ENCODE measurements at regions not wholly inside any gene's neighbourhood (a gene's known extent, or its start where the extent isn't known, plus 50 kb on each side); places are given as distances from the start of the nearest gene placed in this dataset.
"Not testable (repeated sequence)": the region's sequence is repeated elsewhere in the genome, so short reads cannot be mapped to it uniquely, and the experiment has no call there.

GRCh38 chr5:91639744-91640143 lies 256.6 kb upstream of the ARRDC3 start:
- DNase-seq (ENCODE audit: low read depth, low spot score), result no peak

- DNase-seq (ENCODE audit: low read depth, low spot score), result no peak
Observed at GRCh38 chr5:91638010-91638409, 254.9 kb upstream of the ARRDC3 start.

- DNase-seq (ENCODE audit: low read depth, low spot score), result no peak
Observed at GRCh38 chr5:91635950-91636734, 253.0 kb upstream of the ARRDC3 start.

GRCh38 chr5:91632871-91633270 lies 249.8 kb upstream of the ARRDC3 start:
- no peak for DNase-seq (ENCODE audit: low read depth, low spot score)

GRCh38 chr5:91611746-91612145 lies 228.6 kb upstream of the ARRDC3 start:
- no peak for DNase-seq (ENCODE audit: low read depth, low spot score)

GRCh38 chr5:91607675-91608074 lies 224.6 kb upstream of the ARRDC3 start:
- DNase-seq (ENCODE audit: low read depth, low spot score), result no peak

- DNase-seq (ENCODE audit: low read depth, low spot score), result no peak
Observed at GRCh38 chr5:91599863-91600262, 216.7 kb upstream of the ARRDC3 start.

- no peak for DNase-seq (ENCODE audit: low read depth, low spot score)
Observed at GRCh38 chr5:91598216-91598615, 215.1 kb upstream of the ARRDC3 start.

GRCh38 chr5:91595424-91595823 lies 212.3 kb upstream of the ARRDC3 start:
- no peak for DNase-seq (ENCODE audit: low read depth, low spot score)

- DNase-seq (ENCODE audit: low read depth, low spot score), result no peak
Observed at GRCh38 chr5:91591076-91591475, 208.0 kb upstream of the ARRDC3 start.

GRCh38 chr5:91586232-91586631 lies 203.1 kb upstream of the ARRDC3 start:
- DNase-seq (ENCODE audit: low read depth, low spot score), result no peak

- DNase-seq (ENCODE audit: low read depth, low spot score), result no peak
Observed at GRCh38 chr5:91584352-91584751, 201.2 kb upstream of the ARRDC3 start.

- not testable (repeated sequence) for DNase-seq (ENCODE audit: low read depth, low spot score)
Observed at GRCh38 chr5:91566012-91566411, 182.9 kb upstream of the ARRDC3 start.

GRCh38 chr5:91562922-91563321 lies 179.8 kb upstream of the ARRDC3 start:
- no peak for DNase-seq (ENCODE audit: low read depth, low spot score)

- no peak for DNase-seq (ENCODE audit: low read depth, low spot score)
Observed at GRCh38 chr5:91541696-91542095, 158.6 kb upstream of the ARRDC3 start.

GRCh38 chr5:91538179-91538578 lies 155.1 kb upstream of the ARRDC3 start:
- no peak for DNase-seq (ENCODE audit: low read depth, low spot score)

- no peak for DNase-seq (ENCODE audit: low read depth, low spot score)
Observed at GRCh38 chr5:91535499-91535898, 152.4 kb upstream of the ARRDC3 start.

- DNase-seq (ENCODE audit: low read depth, low spot score), result no peak
Observed at GRCh38 chr5:91534332-91534731, 151.2 kb upstream of the ARRDC3 start.

GRCh38 chr5:91532779-91533178 lies 149.7 kb upstream of the ARRDC3 start:
- no peak for DNase-seq (ENCODE audit: low read depth, low spot score)

- DNase-seq (ENCODE audit: low read depth, low spot score), result no peak
Observed at GRCh38 chr5:91532281-91532680, 149.2 kb upstream of the ARRDC3 start.

GRCh38 chr5:91528831-91529230 lies 145.7 kb upstream of the ARRDC3 start:
- no peak for DNase-seq (ENCODE audit: low read depth, low spot score)

- no peak for DNase-seq (ENCODE audit: low read depth, low spot score)
Observed at GRCh38 chr5:91521785-91522184, 138.7 kb upstream of the ARRDC3 start.

- DNase-seq (ENCODE audit: low read depth, low spot score), result no peak
Observed at GRCh38 chr5:91521334-91521733, 138.2 kb upstream of the ARRDC3 start.

GRCh38 chr5:91514400-91514799 lies 131.3 kb upstream of the ARRDC3 start:
- no peak for DNase-seq (ENCODE audit: low read depth, low spot score)

Data from brain pericyte (primary cell).